Daoy (cell line): ENCODE measurements at regions not wholly inside any gene's neighbourhood (a gene's known extent, or its start where the extent isn't known, plus 50 kb on each side); places are given as distances from the start of the nearest gene placed in this dataset.
A peak's percentile ranks its signal among the peaks of the same experiment; 100 is the strongest.

ENCODE experiments used
- DNase-seq: peaks from one replicate; pipeline ENCODE4 v3.0.0-alpha.2; 2015; ENCODE audit warnings: low read depth

- no peak for DNase-seq
Measured at GRCh38 chr3:18044971-18045880, 302.8 kb upstream of the TBC1D5 start.

- no peak for DNase-seq
Measured at GRCh38 chr3:18044191-18044590, 301.8 kb upstream of the TBC1D5 start.

- DNase-seq, result no peak
Measured at GRCh38 chr3:18036450-18036815, 294.0 kb upstream of the TBC1D5 start.

GRCh38 chr3:18035641-18036449 is 293.4 kb upstream of the TBC1D5 start:
- DNase-seq, result no peak

- DNase-seq, result no peak
Measured at GRCh38 chr3:18033581-18034108, 291.2 kb upstream of the TBC1D5 start.

GRCh38 chr3:18030371-18030870 is 288.0 kb upstream of the TBC1D5 start:
- DNase-seq, result no peak

- DNase-seq, result no peak
Measured at GRCh38 chr3:18027161-18027939, 284.9 kb upstream of the TBC1D5 start.

GRCh38 chr3:18024715-18025114 is 282.3 kb upstream of the TBC1D5 start:
- DNase-seq, result no peak

GRCh38 chr3:18019161-18019495 is 276.7 kb upstream of the TBC1D5 start:
- no peak for DNase-seq

GRCh38 chr3:18018491-18019160 is 276.2 kb upstream of the TBC1D5 start:
- no peak for DNase-seq

GRCh38 chr3:18016366-18016765 is 273.9 kb upstream of the TBC1D5 start:
- DNase-seq, result no peak

GRCh38 chr3:18012933-18013332 is 270.5 kb upstream of the TBC1D5 start:
- DNase-seq, result no peak

- DNase-seq, result no peak
Measured at GRCh38 chr3:18012436-18012835, 270.0 kb upstream of the TBC1D5 start.

GRCh38 chr3:18011387-18011786 is 269.0 kb upstream of the TBC1D5 start:
- no peak for DNase-seq

GRCh38 chr3:18010001-18010400 is 267.6 kb upstream of the TBC1D5 start:
- DNase-seq, result no peak

GRCh38 chr3:18008706-18009368 is 266.4 kb upstream of the TBC1D5 start:
- peak; percentile 11 for DNase-seq

GRCh38 chr3:18007980-18008379 is 265.5 kb upstream of the TBC1D5 start:
- peak; percentile 7 for DNase-seq

- DNase-seq, result no peak
Measured at GRCh38 chr3:17995769-17996168, 253.3 kb upstream of the TBC1D5 start.

GRCh38 chr3:17994167-17994566 is 251.7 kb upstream of the TBC1D5 start:
- no peak for DNase-seq

- DNase-seq, result no peak
Measured at GRCh38 chr3:17990390-17990789, 248.0 kb upstream of the TBC1D5 start.

- DNase-seq, result no peak
Measured at GRCh38 chr3:17986348-17986816, 244.0 kb upstream of the TBC1D5 start.
